ENCODE measurements at regions not wholly inside any gene's neighbourhood (a gene's known extent, or its start where the extent isn't known, plus 50 kb on each side); places are given as distances from the start of the nearest gene placed in this dataset.

GRCh38 chr14:58750321-58751269 is 112.8 kb downstream of the DACT1 start (continued):
- TF ChIP-seq, protein P1, sequence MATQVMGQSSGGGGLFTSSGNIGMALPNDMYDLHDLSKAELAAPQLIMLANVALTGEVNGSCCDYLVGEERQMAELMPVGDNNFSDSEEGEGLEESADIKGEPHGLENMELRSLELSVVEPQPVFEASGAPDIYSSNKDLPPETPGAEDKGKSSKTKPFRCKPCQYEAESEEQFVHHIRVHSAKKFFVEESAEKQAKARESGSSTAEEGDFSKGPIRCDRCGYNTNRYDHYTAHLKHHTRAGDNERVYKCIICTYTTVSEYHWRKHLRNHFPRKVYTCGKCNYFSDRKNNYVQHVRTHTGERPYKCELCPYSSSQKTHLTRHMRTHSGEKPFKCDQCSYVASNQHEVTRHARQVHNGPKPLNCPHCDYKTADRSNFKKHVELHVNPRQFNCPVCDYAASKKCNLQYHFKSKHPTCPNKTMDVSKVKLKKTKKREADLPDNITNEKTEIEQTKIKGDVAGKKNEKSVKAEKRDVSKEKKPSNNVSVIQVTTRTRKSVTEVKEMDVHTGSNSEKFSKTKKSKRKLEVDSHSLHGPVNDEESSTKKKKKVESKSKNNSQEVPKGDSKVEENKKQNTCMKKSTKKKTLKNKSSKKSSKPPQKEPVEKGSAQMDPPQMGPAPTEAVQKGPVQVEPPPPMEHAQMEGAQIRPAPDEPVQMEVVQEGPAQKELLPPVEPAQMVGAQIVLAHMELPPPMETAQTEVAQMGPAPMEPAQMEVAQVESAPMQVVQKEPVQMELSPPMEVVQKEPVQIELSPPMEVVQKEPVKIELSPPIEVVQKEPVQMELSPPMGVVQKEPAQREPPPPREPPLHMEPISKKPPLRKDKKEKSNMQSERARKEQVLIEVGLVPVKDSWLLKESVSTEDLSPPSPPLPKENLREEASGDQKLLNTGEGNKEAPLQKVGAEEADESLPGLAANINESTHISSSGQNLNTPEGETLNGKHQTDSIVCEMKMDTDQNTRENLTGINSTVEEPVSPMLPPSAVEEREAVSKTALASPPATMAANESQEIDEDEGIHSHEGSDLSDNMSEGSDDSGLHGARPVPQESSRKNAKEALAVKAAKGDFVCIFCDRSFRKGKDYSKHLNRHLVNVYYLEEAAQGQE (IDR thresholded peaks at IDR 0.05; ENCODE audit: low read depth), result no peak
- TF ChIP-seq SP1 (IDR thresholded peaks at IDR 0.05; ENCODE audit: low read depth) (no peak), ZNF274 (IDR thresholded peaks at IDR 0.05; ENCODE audit: low read depth, low read length) (no peak)

GRCh38 chr14:58751788-58752187 is 114.0 kb downstream of the DACT1 start:
- DNase-seq (ENCODE audit: low read depth, low spot score) (no peak), ATAC-seq (no peak)
- H3K36me3 ChIP-seq (ENCODE audit: control insufficient read depth in 1 of 2, insufficient read depth in 2 of 2, low read length in 2 of 2), result no peaks in the 10 kb centered on the region
- ChIA-PET CTCF (no interaction called here), RAD21 (ENCODE audit: low non-redundant PET in 1 of 2, low total read pairs in 2 of 2, uncharacterized antibody in 2 of 2, unreplicated experiment in 2 of 2) (no interaction called here), POLR2A (no interaction called here)
- H2AFZ ChIP-seq (ENCODE audit: low read depth, low read length, poor library complexity, severe bottlenecking), result no peak overlapping the region
- no peaks in the 10 kb centered on the region for H3K9me2 ChIP-seq (ENCODE audit: insufficient read depth)
- H3K4me2 ChIP-seq (ENCODE audit: low read length), result no peak overlapping the region
- no peak overlapping the region for H3K27ac ChIP-seq (ENCODE audit: low read depth, low read length)
- intact Hi-C loops (cut with micrococcal nuclease), result no loop called here
- H3K79me2 ChIP-seq (ENCODE audit: insufficient read depth, low read length), result no peaks in the 10 kb centered on the region
- H4K20me1 ChIP-seq (ENCODE audit: insufficient read depth), result no peaks in the 10 kb centered on the region
- no peak for TF ChIP-seq POLR2A (IDR thresholded peaks at IDR 0.05; ENCODE audit: borderline replicate concordance, extremely low read depth, insufficient read depth, insufficient read length)
- H3K27me3 ChIP-seq (ENCODE audit: insufficient read depth, low read length), result no peaks in the 10 kb centered on the region
- no peaks in the 10 kb centered on the region for H3K9me3 ChIP-seq (ENCODE audit: control insufficient read depth in 1 of 2, insufficient read depth in 1 of 2, low read depth in 1 of 2, low read length in 2 of 2)
- H3K4me3 ChIP-seq (replicated peaks in 1 of 2; ENCODE audit: low read depth in 1 of 2, low read length in 2 of 2), result no peak overlapping the region
- no TSS peak for BruUV-seq (replicated peaks)
- peaks cover 13 to 38% of the 10 kb centered on the region in 2 experiments for H3K4me1 ChIP-seq (ENCODE audit: control insufficient read depth in 1 of 2, insufficient read depth in 2 of 2, low read length in 2 of 2)
- no peak overlapping the region for H3K9ac ChIP-seq (ENCODE audit: low read length)
